GM12878 (cell line): ENCODE measurements at regions not wholly inside any gene's neighbourhood (a gene's known extent, or its start where the extent isn't known, plus 50 kb on each side); places are given as distances from the start of the nearest gene placed in this dataset.

ENCODE experiments used
- ATAC-seq: fragments of 200-7000 bp; cut with Tn5 transposase; 3 replicates; pipeline ENCODE4 v1.9.1; 2020; ENCODE audit warnings: mild to moderate bottlenecking, moderate library complexity
- BruUV-seq: library from RNA; stranded (reverse); fragments of 400-500 nt; replicated peaks from 2 replicates; lab custom pipeline; 2021; lab: Mats Ljungman, UMichigan
- CTCF ChIA-PET: fragments of 300-600 bp; sonication (Branson Sonifier 250); formaldehyde crosslinking; extraction: SDS; loops from one replicate; lab custom pipeline; 2021; ENCODE audit warnings: inconsistent platforms; lab: Yijun Ruan, JAX
- POLR2A ChIA-PET: fragments of 350-600 bp; formaldehyde crosslinking; extraction: SDS; loops from one replicate; lab custom pipeline; 2021; ENCODE audit warnings: inconsistent platforms; lab: Charles Lee
- RAD21 ChIA-PET: fragments of 300-600 bp; sonication (Branson Sonifier 250); formaldehyde crosslinking; loops from one replicate; lab custom pipeline; 2023; ENCODE audit warnings: antibody characterized with exemption; ENCODE audit not compliant: unreplicated experiment; lab: Charles Lee
- SMC1A ChIA-PET: fragments of 300-600 bp; sonication (Branson Sonifier 250); formaldehyde crosslinking; loops from one replicate; lab custom pipeline; 2023; ENCODE audit not compliant: unreplicated experiment, uncharacterized antibody; lab: Charles Lee
- DNase-seq: peaks from one replicate; pipeline ENCODE4 v3.0.0-alpha.2; 2011; ENCODE audit warnings: low read depth, low spot score
- FAIRE-seq: peaks from 3 replicates; lab custom pipeline; 2011; peaks lifted over from hg19 to GRCh38; lab: Jason Lieb, UNC
- H2AFZ ChIP-seq: 2 replicates; pipeline ENCODE4 v1.6.0; 2011; ENCODE audit warnings: low read depth, low read length, control low read depth; ENCODE audit not compliant: control insufficient read depth
- H3K27ac ChIP-seq: 2 replicates; pipeline ENCODE4 v1.5.1; 2011; ENCODE audit warnings: control low read depth; ENCODE audit not compliant: control insufficient read depth, insufficient read depth
- H3K27me3 ChIP-seq, 2 experiments: replicated peaks in 1 of 2; 2 replicates each; pipeline versions ENCODE4 v1.6.0 to v1.6.1; 2011; ENCODE audit warnings: low read length in 1 of 2; ENCODE audit not compliant: control insufficient read depth in 2 of 2, insufficient read depth in 2 of 2
- H3K36me3 ChIP-seq, 2 experiments: 2 replicates each; pipeline ENCODE4 v1.5.1; 2011; ENCODE audit warnings: low read length in 1 of 2; ENCODE audit not compliant: control insufficient read depth in 2 of 2, insufficient read depth in 2 of 2
- H3K4me1 ChIP-seq: 2 replicates; pipeline ENCODE4 v1.6.1; 2011; ENCODE audit warnings: mild to moderate bottlenecking, low read length, moderate library complexity, mixed read lengths; ENCODE audit not compliant: control insufficient read depth, insufficient read depth
- H3K4me2 ChIP-seq: 2 replicates; pipeline ENCODE4 v1.6.0; 2011; ENCODE audit warnings: control low read depth; ENCODE audit not compliant: control insufficient read depth, insufficient read depth
- H3K4me3 ChIP-seq: fragments of 200-600 bp; sonication (generic); 2 replicates; pipeline ENCODE4 v1.5.1; 2016
- H3K79me2 ChIP-seq: 2 replicates; pipeline ENCODE4 v1.6.0; 2011; ENCODE audit warnings: low read length; ENCODE audit not compliant: control insufficient read depth, insufficient read depth
- H3K9ac ChIP-seq: 2 replicates; pipeline ENCODE4 v1.8.0; 2011; ENCODE audit warnings: low read length, control low read depth, mixed read lengths; ENCODE audit not compliant: control insufficient read depth, insufficient read depth
- H3K9me3 ChIP-seq: replicated peaks from 3 replicates; pipeline ENCODE4 v1.5.1; 2011; ENCODE audit warnings: mild to moderate bottlenecking, low read length; ENCODE audit not compliant: control insufficient read depth, insufficient read depth
- H4K20me1 ChIP-seq: 2 replicates; pipeline ENCODE4 v1.6.0; 2011; ENCODE audit not compliant: control insufficient read depth, insufficient read depth
- ASH2L ChIP-seq: fragments of 300-600, 200-600 bp; sonication (generic); IDR thresholded peaks from 2 replicates; pipeline ENCODE4 v1.6.1; 2017; ENCODE audit warnings: low read depth, mild to moderate bottlenecking, borderline replicate concordance
- ATF7 ChIP-seq: fragments of 450-650 bp; IDR thresholded peaks from 2 replicates; pipeline ENCODE4 v1.6.1; 2016; ENCODE audit warnings: low read depth, mild to moderate bottlenecking
- CBX3 ChIP-seq: fragments of 200-600 bp; sonication (generic); IDR thresholded peaks from 2 replicates; pipeline ENCODE4 v1.6.1; 2016; ENCODE audit warnings: low read depth, borderline replicate concordance
- EED ChIP-seq: sonication (generic); IDR thresholded peaks from 2 replicates; pipeline ENCODE4 v1.6.1; 2016; ENCODE audit warnings: antibody characterized with exemption, low read depth
- ESRRA ChIP-seq: IDR thresholded peaks from 2 replicates; pipeline ENCODE4 v1.6.1; 2012; ENCODE audit warnings: mild to moderate bottlenecking, low read length, improper control_type of control experiment
- KLF5 ChIP-seq: fragments of 450-650 bp; IDR thresholded peaks from 2 replicates; pipeline ENCODE4 v1.6.1; 2014; ENCODE audit warnings: mild to moderate bottlenecking; ENCODE audit not compliant: partially characterized antibody
- NRF1 ChIP-seq: conservative IDR thresholded peaks from 2 replicates; pipeline ENCODE4 v1.6.1; 2011; ENCODE audit warnings: mild to moderate bottlenecking, low read depth, low read length, improper control_type of control experiment
- PAX5 ChIP-seq: IDR thresholded peaks from 2 replicates; pipeline ENCODE4 v1.6.1; 2011; ENCODE audit warnings: low read depth, low read length, borderline replicate concordance
- RELB ChIP-seq: fragments of 450-650 bp; IDR thresholded peaks from 2 replicates; pipeline ENCODE4 v1.6.1; 2017; ENCODE audit warnings: low read depth, mild to moderate bottlenecking, moderate library complexity
- REST ChIP-seq: IDR thresholded peaks from 2 replicates; pipeline ENCODE4 v1.6.1; 2012; ENCODE audit warnings: mild to moderate bottlenecking, low read depth, low read length
- SMAD5 ChIP-seq: IDR thresholded peaks from 2 replicates; pipeline ENCODE4 v1.6.1; 2016; ENCODE audit warnings: antibody characterized with exemption, low read depth
- SREBF2 ChIP-seq: IDR thresholded peaks from 2 replicates; pipeline ENCODE4 v1.6.1; 2012; ENCODE audit warnings: mild to moderate bottlenecking, low read length
- TCF12 ChIP-seq: IDR thresholded peaks from 2 replicates; pipeline ENCODE4 v1.6.1; 2011; ENCODE audit warnings: low read depth, mild to moderate bottlenecking, low read length
- ZBTB40 ChIP-seq: fragments of 450-650 bp; IDR thresholded peaks from 2 replicates; pipeline ENCODE4 v1.6.1; 2016; ENCODE audit warnings: mild to moderate bottlenecking, moderate library complexity, borderline replicate concordance
- WGBS: methylation state at CpG from one replicate; pipeline ENCODE4 v1.1.6; 2016; ENCODE audit warnings: low lambda C conversion rate; ENCODE audit not compliant: insufficient replicate concordance, insufficient coverage; ENCODE audit errors: missing lambda C conversion rate; 5-methylcytosine and 5-hydroxymethylcytosine counted together
- in situ Hi-C: fragments of 300-500 bp; cut with MboI; formaldehyde crosslinking; loops from 9 replicates; pipeline ENCODE4 v1.14.3; 2018; ENCODE audit warnings: mixed read lengths
- intact Hi-C: fragments of 100-400 bp; cut with micrococcal nuclease; formaldehyde crosslinking; loops from one replicate; pipeline ENCODE4 v1.14.2; 2022; ENCODE audit not compliant: unreplicated experiment

GRCh38 chr4:35182451-35182850, 1061.9 kb downstream of the ARAP2 start (continued):
- TF ChIP-seq REST: no peak
- TF ChIP-seq EED: no peak
- TF ChIP-seq ASH2L: no peak
- TF ChIP-seq SREBF2: no peak
- TF ChIP-seq NRF1: no peak
- TF ChIP-seq PAX5: no peak
- no peak for TF ChIP-seq ESRRA
- TF ChIP-seq, all 136 proteins: peak for 0

- in situ Hi-C loops: no loop called here
- no peak overlapping the region for H3K9ac ChIP-seq
- WGBS: 0% methylated on average over 3 of the region's 3 CpGs
- TF ChIP-seq ATF7: peak; percentile 67
- peak; percentile 55; the same call in 1 of the 2 replicates for TF ChIP-seq RELB
- TF ChIP-seq ZBTB40: peak; percentile 63; the same call in 1 of the 2 replicates
- no peak for TF ChIP-seq CBX3
- TF ChIP-seq SMAD5: no peak
- TF ChIP-seq KLF5: no peak
- no peak for TF ChIP-seq TCF12
Measured at GRCh38 chr4:35189988-35190613, 1054.2 kb downstream of the ARAP2 start.

More at GRCh38 chr4:35189988-35190613, 1054.2 kb downstream of the ARAP2 start:
- Histone ChIP-seq H2AFZ (no peak overlapping the region), H3K27ac (no peak overlapping the region), H3K79me2 (no peaks in the 10 kb centered on the region), H3K4me1 (no peaks in the 10 kb centered on the region), H3K4me3 (no peak overlapping the region), H3K4me2 (no peak overlapping the region), H4K20me1 (no peaks in the 10 kb centered on the region), H3K36me3 (no peaks in the 10 kb centered on the region), H3K27me3 (no peaks in the 10 kb centered on the region), H3K9me3 (no peaks in the 10 kb centered on the region)
- POLR2A ChIA-PET: interaction anchor here (1.2 kb wide), 1 partner anchor 27 kb away, joined by 4 read pairs; no protein-coding TSS in a partner anchor
- no peak for DNase-seq
- ATAC-seq: peak; percentile 74
- SMC1A ChIA-PET: interaction anchor here (1.0 to 1.8 kb wide), 4 partner anchors 9 to 25 kb away, joined by 3 to 8 read pairs (median 4); no protein-coding TSS in a partner anchor
- no TSS peak for BruUV-seq
- no peak for FAIRE-seq
- CTCF ChIA-PET: interaction anchor here (1.5 kb wide), 1 partner anchor 9 kb away, joined by 4 read pairs; no protein-coding TSS in a partner anchor
- intact Hi-C loops: no loop called here
- RAD21 ChIA-PET: interaction anchor here (1.0 to 1.2 kb wide), 2 partner anchors 10 to 24 kb away, joined by 4 to 5 read pairs; no protein-coding TSS in a partner anchor
